ENCODE measurements at regions not wholly inside any gene's neighbourhood (a gene's known extent, or its start where the extent isn't known, plus 50 kb on each side); places are given as distances from the start of the nearest gene placed in this dataset.

GRCh38 chr7:33841705-33842129, 63.6 kb upstream of the BMPER start:
- Histone ChIP-seq H3K36me3 (ENCODE audit: control insufficient read depth in 1 of 2, insufficient read depth in 2 of 2, low read length in 2 of 2) (no peaks in the 10 kb centered on the region), H3K4me1 (ENCODE audit: control insufficient read depth in 1 of 2, insufficient read depth in 2 of 2, low read length in 2 of 2) (no peaks in the 10 kb centered on the region), H3K9me2 (ENCODE audit: insufficient read depth) (no peaks in the 10 kb centered on the region), H3K4me2 (ENCODE audit: low read length) (no peak overlapping the region), H4K20me1 (ENCODE audit: insufficient read depth) (no peaks in the 10 kb centered on the region), H3K9ac (ENCODE audit: low read length) (no peak overlapping the region), H3K27me3 (ENCODE audit: insufficient read depth, low read length) (no peaks in the 10 kb centered on the region), H3K4me3 (replicated peaks in 1 of 2; ENCODE audit: low read depth in 1 of 2, low read length in 2 of 2) (no peak overlapping the region), H3K9me3 (ENCODE audit: control insufficient read depth in 1 of 2, insufficient read depth in 1 of 2, low read depth in 1 of 2, low read length in 2 of 2) (no peaks in the 10 kb centered on the region), H2AFZ (ENCODE audit: low read depth, low read length, poor library complexity, severe bottlenecking) (no peak overlapping the region), H3K27ac (ENCODE audit: low read depth, low read length) (no peak overlapping the region), H3K79me2 (ENCODE audit: insufficient read depth, low read length) (no peaks in the 10 kb centered on the region)
- ChIA-PET CTCF (no interaction called here), POLR2A (no interaction called here), RAD21 (ENCODE audit: low non-redundant PET in 1 of 2, low total read pairs in 2 of 2, uncharacterized antibody in 2 of 2, unreplicated experiment in 2 of 2) (no interaction called here)
- DNase-seq (ENCODE audit: low read depth, low spot score) (no peak), ATAC-seq (no peak)
- intact Hi-C loops (cut with micrococcal nuclease), result no loop called here
- no TSS peak for BruUV-seq (replicated peaks)
- TF ChIP-seq RAD21 (IDR thresholded peaks at IDR 0.05; ENCODE audit: low read depth) (no peak), ELF1 (IDR thresholded peaks at IDR 0.05; ENCODE audit: borderline replicate concordance, low read depth) (no peak), TCF7L2 (IDR thresholded peaks at IDR 0.05; ENCODE audit: borderline replicate concordance, extremely low read depth, insufficient read depth, insufficient read length) (no peak), ATF3 (IDR thresholded peaks at IDR 0.05) (no peak), SIN3A (IDR thresholded peaks at IDR 0.05; ENCODE audit: low read depth) (no peak), YY1 (IDR thresholded peaks at IDR 0.05; ENCODE audit: extremely low read depth, insufficient replicate concordance, low read depth, low read length) (no peak)
- TF ChIP-seq, protein P1, sequence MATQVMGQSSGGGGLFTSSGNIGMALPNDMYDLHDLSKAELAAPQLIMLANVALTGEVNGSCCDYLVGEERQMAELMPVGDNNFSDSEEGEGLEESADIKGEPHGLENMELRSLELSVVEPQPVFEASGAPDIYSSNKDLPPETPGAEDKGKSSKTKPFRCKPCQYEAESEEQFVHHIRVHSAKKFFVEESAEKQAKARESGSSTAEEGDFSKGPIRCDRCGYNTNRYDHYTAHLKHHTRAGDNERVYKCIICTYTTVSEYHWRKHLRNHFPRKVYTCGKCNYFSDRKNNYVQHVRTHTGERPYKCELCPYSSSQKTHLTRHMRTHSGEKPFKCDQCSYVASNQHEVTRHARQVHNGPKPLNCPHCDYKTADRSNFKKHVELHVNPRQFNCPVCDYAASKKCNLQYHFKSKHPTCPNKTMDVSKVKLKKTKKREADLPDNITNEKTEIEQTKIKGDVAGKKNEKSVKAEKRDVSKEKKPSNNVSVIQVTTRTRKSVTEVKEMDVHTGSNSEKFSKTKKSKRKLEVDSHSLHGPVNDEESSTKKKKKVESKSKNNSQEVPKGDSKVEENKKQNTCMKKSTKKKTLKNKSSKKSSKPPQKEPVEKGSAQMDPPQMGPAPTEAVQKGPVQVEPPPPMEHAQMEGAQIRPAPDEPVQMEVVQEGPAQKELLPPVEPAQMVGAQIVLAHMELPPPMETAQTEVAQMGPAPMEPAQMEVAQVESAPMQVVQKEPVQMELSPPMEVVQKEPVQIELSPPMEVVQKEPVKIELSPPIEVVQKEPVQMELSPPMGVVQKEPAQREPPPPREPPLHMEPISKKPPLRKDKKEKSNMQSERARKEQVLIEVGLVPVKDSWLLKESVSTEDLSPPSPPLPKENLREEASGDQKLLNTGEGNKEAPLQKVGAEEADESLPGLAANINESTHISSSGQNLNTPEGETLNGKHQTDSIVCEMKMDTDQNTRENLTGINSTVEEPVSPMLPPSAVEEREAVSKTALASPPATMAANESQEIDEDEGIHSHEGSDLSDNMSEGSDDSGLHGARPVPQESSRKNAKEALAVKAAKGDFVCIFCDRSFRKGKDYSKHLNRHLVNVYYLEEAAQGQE (IDR thresholded peaks at IDR 0.05; ENCODE audit: low read depth), result no peak
- TF ChIP-seq, protein P2, sequence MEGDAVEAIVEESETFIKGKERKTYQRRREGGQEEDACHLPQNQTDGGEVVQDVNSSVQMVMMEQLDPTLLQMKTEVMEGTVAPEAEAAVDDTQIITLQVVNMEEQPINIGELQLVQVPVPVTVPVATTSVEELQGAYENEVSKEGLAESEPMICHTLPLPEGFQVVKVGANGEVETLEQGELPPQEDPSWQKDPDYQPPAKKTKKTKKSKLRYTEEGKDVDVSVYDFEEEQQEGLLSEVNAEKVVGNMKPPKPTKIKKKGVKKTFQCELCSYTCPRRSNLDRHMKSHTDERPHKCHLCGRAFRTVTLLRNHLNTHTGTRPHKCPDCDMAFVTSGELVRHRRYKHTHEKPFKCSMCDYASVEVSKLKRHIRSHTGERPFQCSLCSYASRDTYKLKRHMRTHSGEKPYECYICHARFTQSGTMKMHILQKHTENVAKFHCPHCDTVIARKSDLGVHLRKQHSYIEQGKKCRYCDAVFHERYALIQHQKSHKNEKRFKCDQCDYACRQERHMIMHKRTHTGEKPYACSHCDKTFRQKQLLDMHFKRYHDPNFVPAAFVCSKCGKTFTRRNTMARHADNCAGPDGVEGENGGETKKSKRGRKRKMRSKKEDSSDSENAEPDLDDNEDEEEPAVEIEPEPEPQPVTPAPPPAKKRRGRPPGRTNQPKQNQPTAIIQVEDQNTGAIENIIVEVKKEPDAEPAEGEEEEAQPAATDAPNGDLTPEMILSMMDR (IDR thresholded peaks at IDR 0.05 in 2 of 3, conservative IDR thresholded peaks at IDR 0.05 in 1 of 3; ENCODE audit: borderline replicate concordance in 1 of 3, insufficient read depth in 1 of 3, low read depth in 2 of 3, low read length in 2 of 3), result no peak

Measured in HCT116 (cell line).